Bronchial epithelial cell (primary cell): ENCODE measurements at regions not wholly inside any gene's neighbourhood (a gene's known extent, or its start where the extent isn't known, plus 50 kb on each side); places are given as distances from the start of the nearest gene placed in this dataset.

Experiments used
- DNase-seq: peaks from one replicate; pipeline ENCODE4 v3.0.0-alpha.2; 2010; ENCODE audit warnings: low read depth
- FAIRE-seq: peaks from 2 replicates; lab custom pipeline; 2011; peaks lifted over from hg19 to GRCh38; lab: Jason Lieb, UNC
- H3K27me3 ChIP-seq: 2 replicates; pipeline ENCODE4 v1.5.1; 2011; ENCODE audit warnings: low read length; ENCODE audit not compliant: control insufficient read depth, insufficient read depth
- H3K36me3 ChIP-seq: 2 replicates; pipeline ENCODE4 v1.5.1; 2011; ENCODE audit warnings: low read length; ENCODE audit not compliant: control insufficient read depth, insufficient read depth
- H3K4me3 ChIP-seq: 2 replicates; pipeline ENCODE4 v1.5.1; 2011; ENCODE audit warnings: mild to moderate bottlenecking, low read depth, low read length, control low read depth
- CTCF ChIP-seq: IDR thresholded peaks from 2 replicates; pipeline ENCODE4 v1.5.1; 2011; ENCODE audit warnings: mild to moderate bottlenecking, moderate library complexity, low read length, control low read depth, inconsistent platforms; ENCODE audit not compliant: insufficient read depth, severe bottlenecking

- Histone ChIP-seq H3K27me3 (no peaks in the 10 kb centered on the region), H3K36me3 (no peaks in the 10 kb centered on the region), H3K4me3 (no peak overlapping the region)
- no peak for DNase-seq
- no peak for FAIRE-seq
- no peak for TF ChIP-seq CTCF
Observed at GRCh38 chr13:91241221-91241933, 106.1 kb upstream of the MIR17HG start.

- FAIRE-seq (no peak), DNase-seq (no peak)
- no peaks in the 10 kb centered on the region for H3K27me3 ChIP-seq
- H3K4me3 ChIP-seq = no peak overlapping the region
- no peak for TF ChIP-seq CTCF
- H3K36me3 ChIP-seq = no peaks in the 10 kb centered on the region
Observed at GRCh38 chr13:91242652-91243051, 104.8 kb upstream of the MIR17HG start.

GRCh38 chr13:91245288-91245687 is 102.2 kb upstream of the MIR17HG start:
- no peak for DNase-seq
- no peak for TF ChIP-seq CTCF
- Histone ChIP-seq H3K36me3 (no peaks in the 10 kb centered on the region), H3K4me3 (no peak overlapping the region), H3K27me3 (no peaks in the 10 kb centered on the region)
- no peak for FAIRE-seq

- Histone ChIP-seq H3K4me3 (no peak overlapping the region), H3K36me3 (no peaks in the 10 kb centered on the region), H3K27me3 (no peaks in the 10 kb centered on the region)
- DNase-seq = peak; percentile 12
- FAIRE-seq = no peak
- TF ChIP-seq CTCF = no peak
Observed at GRCh38 chr13:91247768-91248167, 99.7 kb upstream of the MIR17HG start.

GRCh38 chr13:91248249-91248648 is 99.2 kb upstream of the MIR17HG start:
- DNase-seq (no peak), FAIRE-seq (no peak)
- H3K27me3 ChIP-seq = no peaks in the 10 kb centered on the region
- no peaks in the 10 kb centered on the region for H3K36me3 ChIP-seq
- TF ChIP-seq CTCF = no peak
- no peak overlapping the region for H3K4me3 ChIP-seq

- no peak overlapping the region for H3K4me3 ChIP-seq
- H3K36me3 ChIP-seq = no peaks in the 10 kb centered on the region
Observed at GRCh38 chr13:91249370-91249769, 98.1 kb upstream of the MIR17HG start.

More at GRCh38 chr13:91249370-91249769, 98.1 kb upstream of the MIR17HG start:
- TF ChIP-seq CTCF = no peak
- FAIRE-seq = no peak
- no peak for DNase-seq
- no peaks in the 10 kb centered on the region for H3K27me3 ChIP-seq
